ENCODE measurements at regions not wholly inside any gene's neighbourhood (a gene's known extent, or its start where the extent isn't known, plus 50 kb on each side); places are given as distances from the start of the nearest gene placed in this dataset.

- in situ Hi-C loops (cut with MboI) (no loop called here), intact Hi-C loops (cut with micrococcal nuclease) (no loop called here)
- Histone ChIP-seq H3K27ac (ENCODE audit: extremely low read depth, low read depth, low read length) (no peak overlapping the region), H3K27me3 (ENCODE audit: control insufficient read depth in 2 of 2, insufficient read depth in 2 of 2, low read length in 2 of 2) (no peaks in the 10 kb centered on the region), H3K79me2 (ENCODE audit: control insufficient read depth, insufficient read depth, low read length) (no peaks in the 10 kb centered on the region), H3K4me3 (no peak overlapping the region), H2AFZ (ENCODE audit: low read depth, low read length) (no peak overlapping the region), H3K4me2 (ENCODE audit: insufficient read depth, low read length) (no peak overlapping the region), H3K9me3 (replicated peaks; ENCODE audit: control insufficient read depth, insufficient read depth, low read depth, low read length) (no peaks in the 10 kb centered on the region; the same call in 1 of the 2 replicates), H3K9me1 (ENCODE audit: control insufficient read depth, insufficient read depth, low read length) (no peaks in the 10 kb centered on the region), H4K20me1 (replicated peaks; ENCODE audit: control insufficient read depth, insufficient read depth, low read length) (no peaks in the 10 kb centered on the region), H3K4me1 (replicated peaks in 1 of 2; ENCODE audit: control insufficient read depth in 2 of 2, insufficient read depth in 2 of 2, low read length in 2 of 2) (no peaks in the 10 kb centered on the region), H3K9ac (ENCODE audit: insufficient read depth in 1 of 2, low read depth in 2 of 2, low read length in 2 of 2) (no peak overlapping the region), H3K36me3 (ENCODE audit: control insufficient read depth, insufficient read depth, low read length) (no peaks in the 10 kb centered on the region)
- POLR2A ChIA-PET = no interaction called here
- ATAC-seq (no peak), FAIRE-seq (no peak), DNase-seq (ENCODE audit: extremely low read depth in 1 of 4, low spot score in 3 of 4) (no peak)
- TF ChIP-seq NCOA4 (IDR thresholded peaks at IDR 0.05; ENCODE audit: partially characterized antibody) (no peak), ZNF133 (CRISPR knock-in tag; IDR thresholded peaks at IDR 0.05) (no peak), HMG20B (CRISPR knock-in tag; IDR thresholded peaks at IDR 0.05) (no peak), SRSF1 (IDR thresholded peaks at IDR 0.05; ENCODE audit: low read depth, low read length) (no peak), ZBTB12 (CRISPR knock-in tag; IDR thresholded peaks at IDR 0.05) (no peak), ZFP91 (CRISPR knock-in tag; IDR thresholded peaks at IDR 0.05) (no peak), GATAD2A (IDR thresholded peaks at IDR 0.05) (no peak), NCOA1 (IDR thresholded peaks at IDR 0.05; ENCODE audit: low read depth) (no peak), ZNF12 (CRISPR knock-in tag; IDR thresholded peaks at IDR 0.05) (no peak), ZNF639 (CRISPR knock-in tag; conservative IDR thresholded peaks at IDR 0.05 in 1 of 2, IDR thresholded peaks at IDR 0.05 in 1 of 2) (no peak), ZNF121 (CRISPR knock-in tag; conservative IDR thresholded peaks at IDR 0.05) (no peak), RCOR1 (IDR thresholded peaks at IDR 0.05; ENCODE audit: borderline replicate concordance in 1 of 2, low read depth in 2 of 2, low read length in 2 of 2) (no peak), ZNF282 (CRISPR knock-in tag; IDR thresholded peaks at IDR 0.05) (no peak), PHF21A (IDR thresholded peaks at IDR 0.05; ENCODE audit: borderline replicate concordance, low read depth) (no peak)
- 0% methylated on average over 2 of the region's 2 CpGs for WGBS (ENCODE audit: insufficient coverage, low coverage, missing lambda C conversion rate)
- CTCF ChIA-PET (ENCODE audit: low intra/inter-chr PET ratio) = no interaction called here
- no TSS peak for BruUV-seq (replicated peaks)
Observed at GRCh38 chr3:176167272-176167671, 1030.0 kb downstream of the TBL1XR1 start.

Measured in K562 (cell line).